H9 (cell line): ENCODE measurements at regions not wholly inside any gene's neighbourhood (a gene's known extent, or its start where the extent isn't known, plus 50 kb on each side); places are given as distances from the start of the nearest gene placed in this dataset.

Source experiments
- DNase-seq: peaks from one replicate; pipeline ENCODE4 v3.0.0-alpha.2; 2017
- H2AFZ ChIP-seq: one replicate; pipeline ENCODE4 v1.6.1; 2013; ENCODE audit warnings: mild to moderate bottlenecking, low read length, control low read depth, moderate library complexity
- H2AK5ac ChIP-seq: 2 replicates; pipeline ENCODE4 v1.6.1; 2013; ENCODE audit warnings: low read length, control low read depth, mixed read lengths; ENCODE audit not compliant: insufficient read length
- H2BK120ac ChIP-seq: one replicate; pipeline ENCODE4 v1.6.1; 2013; ENCODE audit warnings: low read depth, mild to moderate bottlenecking, low read length, control low read depth, inconsistent platforms; ENCODE audit not compliant: poor library complexity, severe bottlenecking
- H2BK12ac ChIP-seq: 2 replicates; pipeline ENCODE4 v1.6.1; 2013; ENCODE audit warnings: low read length, control low read depth, mixed read lengths, low read depth; ENCODE audit not compliant: insufficient read length
- H2BK15ac ChIP-seq: 2 replicates; pipeline ENCODE4 v1.6.1; 2013; ENCODE audit warnings: low read depth, low read length, control low read depth
- H2BK20ac ChIP-seq: one replicate; pipeline ENCODE4 v1.6.1; 2013; ENCODE audit warnings: low read depth, mild to moderate bottlenecking, low read length, control low read depth, inconsistent platforms; ENCODE audit not compliant: poor library complexity, severe bottlenecking
- H2BK5ac ChIP-seq: 2 replicates; pipeline ENCODE4 v1.6.1; 2013; ENCODE audit warnings: low read length, control low read depth, mixed read lengths; ENCODE audit not compliant: insufficient read length
- H3K14ac ChIP-seq: 2 replicates; pipeline ENCODE4 v1.6.1; 2013; ENCODE audit warnings: low read length, control low read depth; ENCODE audit not compliant: insufficient read depth
- H3K18ac ChIP-seq: 2 replicates; pipeline ENCODE4 v1.6.1; 2013; ENCODE audit warnings: low read depth, mild to moderate bottlenecking, mixed read lengths, low read length, control low read depth; ENCODE audit not compliant: insufficient read length
- H3K23ac ChIP-seq: 2 replicates; pipeline ENCODE4 v1.6.1; 2013; ENCODE audit warnings: low read length, control low read depth, mixed read lengths, low read depth; ENCODE audit not compliant: insufficient read length
- H3K23me2 ChIP-seq: 2 replicates; pipeline ENCODE4 v1.6.1; 2013; ENCODE audit warnings: low read depth, mild to moderate bottlenecking, mixed read lengths, low read length, control low read depth; ENCODE audit not compliant: insufficient read length, poor library complexity, severe bottlenecking
- H3K27ac ChIP-seq: 2 replicates; pipeline ENCODE4 v1.5.1; 2013; ENCODE audit warnings: low read length, control low read depth, mixed read lengths, low read depth; ENCODE audit not compliant: insufficient read length
- H3K27me3 ChIP-seq: 2 replicates; pipeline ENCODE4 v1.6.1; 2013; ENCODE audit warnings: low read length, control low read depth, inconsistent platforms; ENCODE audit not compliant: insufficient read depth
- H3K4ac ChIP-seq: 2 replicates; pipeline ENCODE4 v1.6.1; 2013; ENCODE audit warnings: low read depth, mild to moderate bottlenecking, control low read depth, inconsistent platforms, low read length, moderate library complexity
- H3K4me1 ChIP-seq: 2 replicates; pipeline ENCODE4 v1.6.1; 2013; ENCODE audit warnings: low read length, control low read depth, inconsistent platforms; ENCODE audit not compliant: insufficient read depth
- H3K4me2 ChIP-seq: 2 replicates; pipeline ENCODE4 v1.6.1; 2013; ENCODE audit warnings: low read length, control low read depth, mixed read lengths; ENCODE audit not compliant: insufficient read length, insufficient read depth
- H3K56ac ChIP-seq: 2 replicates; pipeline ENCODE4 v1.6.1; 2013; ENCODE audit warnings: low read depth, mild to moderate bottlenecking, mixed read lengths, low read length, control low read depth; ENCODE audit not compliant: insufficient read length
- H3K79me1 ChIP-seq: 2 replicates; pipeline ENCODE4 v1.6.1; 2013; ENCODE audit warnings: low read depth, mild to moderate bottlenecking, moderate library complexity, low read length, control low read depth, inconsistent platforms; ENCODE audit not compliant: insufficient read depth, poor library complexity, severe bottlenecking
- H3K79me2 ChIP-seq: 2 replicates; pipeline ENCODE4 v1.6.1; 2013; ENCODE audit warnings: low read length, control low read depth, inconsistent platforms; ENCODE audit not compliant: insufficient read depth
- H3K9ac ChIP-seq: 2 replicates; pipeline ENCODE4 v1.6.1; 2013; ENCODE audit warnings: low read length, control low read depth, mixed read lengths; ENCODE audit not compliant: insufficient read length; ENCODE audit errors: extremely low read depth
- H3K9me3 ChIP-seq: one replicate; pipeline ENCODE4 v1.6.1; 2013; ENCODE audit warnings: low read depth, low read length, inconsistent platforms; ENCODE audit not compliant: control insufficient read depth
- H3T11ph ChIP-seq: one replicate; pipeline ENCODE4 v1.6.1; 2013; ENCODE audit warnings: mild to moderate bottlenecking, low read length, control low read depth, inconsistent platforms
- H4K20me1 ChIP-seq: one replicate; pipeline ENCODE4 v1.6.1; 2013; ENCODE audit not compliant: control insufficient read depth, insufficient read length, insufficient read depth
- H4K5ac ChIP-seq: 2 replicates; pipeline ENCODE4 v1.6.1; 2013; ENCODE audit warnings: low read depth, mild to moderate bottlenecking, mixed read lengths, low read length, control low read depth; ENCODE audit not compliant: insufficient read length
- H4K8ac ChIP-seq: replicated peaks from 2 replicates; pipeline ENCODE4 v1.6.1; 2013; ENCODE audit warnings: low read length, control low read depth, mixed read lengths, low read depth; ENCODE audit not compliant: insufficient read length
- H4K91ac ChIP-seq: 2 replicates; pipeline ENCODE4 v1.6.1; 2013; ENCODE audit warnings: low read depth, mild to moderate bottlenecking, moderate library complexity, mixed read lengths, low read length, control low read depth; ENCODE audit not compliant: insufficient read length
- H3K27ac Mint-ChIP-seq, 3 experiments: 2 replicates in 2 of 3; 3 replicates in 1 of 3; pipeline ENCODE4 v1.8.0; 2020 to 2021; ENCODE audit warnings: mixed read lengths in 3 of 3, mild to moderate bottlenecking in 1 of 3, moderate library complexity in 1 of 3
- H3K27me3 Mint-ChIP-seq: 2 replicates; pipeline ENCODE4 v1.8.0; 2021; ENCODE audit warnings: low read depth, mild to moderate bottlenecking, moderate library complexity, mixed read lengths
- H3K36me3 Mint-ChIP-seq, 3 experiments: 2 replicates in 2 of 3; 3 replicates in 1 of 3; pipeline ENCODE4 v1.8.0; 2020 to 2021; ENCODE audit warnings: low read depth in 3 of 3, mixed read lengths in 3 of 3; ENCODE audit not compliant: insufficient read depth in 1 of 3
- H3K4me1 Mint-ChIP-seq, 2 experiments: 2 replicates each; pipeline ENCODE4 v1.8.0; 2020; ENCODE audit warnings: mixed read lengths in 2 of 2
- H3K4me3 Mint-ChIP-seq, 2 experiments: 2 replicates in 1 of 2; 3 replicates in 1 of 2; pipeline ENCODE4 v1.8.0; 2020 to 2021; ENCODE audit warnings: mild to moderate bottlenecking in 2 of 2, mixed read lengths in 2 of 2, moderate library complexity in 1 of 2
- H3K9me3 Mint-ChIP-seq, 2 experiments: 2 replicates in 1 of 2; 3 replicates in 1 of 2; pipeline ENCODE4 v1.8.0; 2020; ENCODE audit warnings: mild to moderate bottlenecking in 2 of 2, mixed read lengths in 2 of 2, moderate library complexity in 1 of 2
- CTCF ChIP-seq: fragments of 200-600 bp; sonication (generic); conservative IDR thresholded peaks from 3 replicates; pipeline ENCODE4 v1.8.0; 2021; ENCODE audit warnings: antibody characterized with exemption, mild to moderate bottlenecking
- WGBS: extraction: QIAGEN DNeasy Blood & Tissue Kit; methylation state at CpG from one replicate; pipeline ENCODE4 v1.1.7; 2013; ENCODE audit warnings: missing lambda C conversion rate, low lambda C conversion rate, mixed read lengths; ENCODE audit not compliant: insufficient read length; ENCODE audit errors: extremely low coverage; 5-methylcytosine and 5-hydroxymethylcytosine counted together

GRCh38 chr14:85333841-85334240 is 196.1 kb upstream of the FLRT2 start:
- Histone ChIP-seq H3K9me3 (no peaks in the 10 kb centered on the region), H2BK20ac (no peak overlapping the region), H4K20me1 (no peaks in the 10 kb centered on the region), H3K4me2 (no peak overlapping the region), H3K56ac (no peak overlapping the region), H3T11ph (no peak overlapping the region), H3K27me3 (no peaks in the 10 kb centered on the region), H3K14ac (no peak overlapping the region), H4K91ac (no peak overlapping the region), H2BK15ac (no peak overlapping the region), H3K79me2 (no peaks in the 10 kb centered on the region), H2AFZ (no peak overlapping the region), H3K27ac (no peak overlapping the region), H4K8ac (no peak overlapping the region), H3K9ac (no peak overlapping the region), H3K4me1 (no peaks in the 10 kb centered on the region), H2BK120ac (no peak overlapping the region), H3K23ac (no peak overlapping the region), H3K4ac (no peak overlapping the region), H3K18ac (no peak overlapping the region), H3K23me2 (no peaks in the 10 kb centered on the region), H3K79me1 (no peaks in the 10 kb centered on the region), H2BK12ac (no peak overlapping the region), H4K5ac (no peak overlapping the region), H2AK5ac (no peak overlapping the region), H2BK5ac (no peak overlapping the region)
- H3K27ac Mint-ChIP-seq = no peak overlapping the region
- H3K4me3 Mint-ChIP-seq = no peak overlapping the region
- DNase-seq = no peak
- H3K9me3 Mint-ChIP-seq = no peaks in the 10 kb centered on the region
- no peaks in the 10 kb centered on the region for H3K36me3 Mint-ChIP-seq
- TF ChIP-seq CTCF = no peak
- H3K27me3 Mint-ChIP-seq = no peaks in the 10 kb centered on the region
- WGBS = no CpG with 5 or more reads among the region's 4 CpGs
- H3K4me1 Mint-ChIP-seq = no peaks in the 10 kb centered on the region
